ENCODE measurements at regions not wholly inside any gene's neighbourhood (a gene's known extent, or its start where the extent isn't known, plus 50 kb on each side); places are given as distances from the start of the nearest gene placed in this dataset.

DNA sequence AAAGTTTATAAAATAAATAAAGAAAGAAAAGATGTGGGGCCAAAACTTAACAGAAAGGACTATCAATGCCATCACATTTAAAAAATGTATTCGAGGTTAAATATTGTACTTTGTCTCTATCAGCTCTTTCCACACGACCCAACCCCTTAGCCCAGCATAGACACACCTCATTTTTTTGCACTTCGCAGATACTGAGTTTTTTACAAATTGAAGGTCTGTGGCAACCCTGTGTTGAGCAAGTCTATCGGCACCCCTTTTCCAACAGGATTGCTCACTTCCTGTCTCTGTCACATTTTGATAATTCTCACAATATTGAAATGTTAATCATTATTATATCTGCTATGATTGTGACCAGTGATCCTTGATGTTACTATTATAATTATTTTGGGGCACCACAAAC is 151.6 kb upstream of the TBX20 start:
- no peaks in the 10 kb centered on the region for H3K79me2 ChIP-seq (ENCODE audit: control insufficient read depth, insufficient read depth, low read length)
- H2AFZ ChIP-seq (ENCODE audit: low read depth, low read length): no peak overlapping the region
- dilution Hi-C loops (cut with MboI; ENCODE audit: extremely low pct_ligation_motif_present, low sequenced_read_pairs): no loop called here
- DNase-seq (ENCODE audit: low read depth, low spot score) (no peak), FAIRE-seq (no peak)
- TF ChIP-seq POLR2AphosphoS5 (IDR thresholded peaks at IDR 0.05; ENCODE audit: insufficient read depth, low read depth, low read length) (no peak), EZH2 (IDR thresholded peaks at IDR 0.05; ENCODE audit: borderline replicate concordance, low read depth, low read length, severe bottlenecking) (no peak), JUN (IDR thresholded peaks at IDR 0.05; ENCODE audit: borderline replicate concordance, insufficient read depth, insufficient read length, low read depth) (no peak), MYC (IDR thresholded peaks at IDR 0.05; ENCODE audit: low read depth, low read length) (no peak), POLR2A (IDR thresholded peaks at IDR 0.05; ENCODE audit: low read depth, low read length) (no peak), FOS (IDR thresholded peaks at IDR 0.05; ENCODE audit: borderline replicate concordance, insufficient read depth, low read length) (no peak), GATA2 (IDR thresholded peaks at IDR 0.05; ENCODE audit: insufficient read depth, insufficient read length, low read depth, low read length) (no peak)
- TF ChIP-seq, protein P1, sequence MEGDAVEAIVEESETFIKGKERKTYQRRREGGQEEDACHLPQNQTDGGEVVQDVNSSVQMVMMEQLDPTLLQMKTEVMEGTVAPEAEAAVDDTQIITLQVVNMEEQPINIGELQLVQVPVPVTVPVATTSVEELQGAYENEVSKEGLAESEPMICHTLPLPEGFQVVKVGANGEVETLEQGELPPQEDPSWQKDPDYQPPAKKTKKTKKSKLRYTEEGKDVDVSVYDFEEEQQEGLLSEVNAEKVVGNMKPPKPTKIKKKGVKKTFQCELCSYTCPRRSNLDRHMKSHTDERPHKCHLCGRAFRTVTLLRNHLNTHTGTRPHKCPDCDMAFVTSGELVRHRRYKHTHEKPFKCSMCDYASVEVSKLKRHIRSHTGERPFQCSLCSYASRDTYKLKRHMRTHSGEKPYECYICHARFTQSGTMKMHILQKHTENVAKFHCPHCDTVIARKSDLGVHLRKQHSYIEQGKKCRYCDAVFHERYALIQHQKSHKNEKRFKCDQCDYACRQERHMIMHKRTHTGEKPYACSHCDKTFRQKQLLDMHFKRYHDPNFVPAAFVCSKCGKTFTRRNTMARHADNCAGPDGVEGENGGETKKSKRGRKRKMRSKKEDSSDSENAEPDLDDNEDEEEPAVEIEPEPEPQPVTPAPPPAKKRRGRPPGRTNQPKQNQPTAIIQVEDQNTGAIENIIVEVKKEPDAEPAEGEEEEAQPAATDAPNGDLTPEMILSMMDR (IDR thresholded peaks at IDR 0.05; ENCODE audit: extremely low read depth in 1 of 2, insufficient read depth in 1 of 2, low read depth in 1 of 2, low read length in 2 of 2): no peak
- TF ChIP-seq, protein P2, sequence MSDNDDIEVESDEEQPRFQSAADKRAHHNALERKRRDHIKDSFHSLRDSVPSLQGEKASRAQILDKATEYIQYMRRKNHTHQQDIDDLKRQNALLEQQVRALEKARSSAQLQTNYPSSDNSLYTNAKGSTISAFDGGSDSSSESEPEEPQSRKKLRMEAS (IDR thresholded peaks at IDR 0.05; ENCODE audit: insufficient read depth, insufficient read length): no peak
- BruUV-seq (replicated peaks): no TSS peak
- H3K4me2 ChIP-seq (ENCODE audit: insufficient read depth, low read length): no peak overlapping the region
- H3K9me1 ChIP-seq (replicated peaks; ENCODE audit: control insufficient read depth, extremely low read depth, insufficient read depth, low read length): no peaks in the 10 kb centered on the region
- no peaks in the 10 kb centered on the region for H3K36me3 ChIP-seq (ENCODE audit: control insufficient read depth in 2 of 2, extremely low read depth in 1 of 2, insufficient read depth in 2 of 2, low read length in 2 of 2)
- ChIA-PET CTCF (interaction anchor here (1.2 kb wide), 1 partner anchor 19 kb away, joined by 4 read pairs; no protein-coding TSS in a partner anchor), POLR2A (no interaction called here)
- no peaks in the 10 kb centered on the region for H3K9me3 ChIP-seq (replicated peaks; ENCODE audit: control insufficient read depth, insufficient read depth, low read length)
- no peaks in the 10 kb centered on the region for H4K20me1 ChIP-seq (replicated peaks; ENCODE audit: control insufficient read depth, extremely low read depth, insufficient read depth, low read length)
- no peaks in the 10 kb centered on the region for H3K4me1 ChIP-seq (ENCODE audit: control insufficient read depth, extremely low read depth, insufficient read depth, low read length)
- H3K4me3 ChIP-seq (replicated peaks in 1 of 3; ENCODE audit: insufficient read depth in 1 of 3, low read depth in 1 of 3, low read length in 3 of 3): no peak overlapping the region
- no peak overlapping the region for H3K27ac ChIP-seq (ENCODE audit: insufficient read depth, low read depth, low read length)
- intact Hi-C loops (cut with micrococcal nuclease): no loop called here
- no peak overlapping the region for H3K9ac ChIP-seq (replicated peaks; ENCODE audit: extremely low read depth, insufficient read depth, low read length)
- no peaks in the 10 kb centered on the region for H3K27me3 ChIP-seq (ENCODE audit: control insufficient read depth in 2 of 2, insufficient read depth in 2 of 2, low read length in 2 of 2)
